ENCODE measurements at regions not wholly inside any gene's neighbourhood (a gene's known extent, or its start where the extent isn't known, plus 50 kb on each side); places are given as distances from the start of the nearest gene placed in this dataset.

GRCh38 chr20:60281295-60281694 is 323.1 kb downstream of the CDH26 start:
- DNase-seq (ENCODE audit: low spot score in 2 of 2): no peak
- WGBS, 2 donors: 83 to 85% methylated on average over 6 of the region's 6 CpGs
- no peak overlapping the region for H3K4me3 ChIP-seq (ENCODE audit: low read depth, poor library complexity, severe bottlenecking)
- TF ChIP-seq CTCF (IDR thresholded peaks at IDR 0.05) (no peak), POLR2A (IDR thresholded peaks at IDR 0.05) (no peak)
- intact Hi-C loops (cut with DNase I; ENCODE audit: low total_unique reads): no loop called here

GRCh38 chr20:60283281-60283680 is 325.1 kb downstream of the CDH26 start:
- TF ChIP-seq CTCF (IDR thresholded peaks at IDR 0.05) (no peak), POLR2A (IDR thresholded peaks at IDR 0.05) (no peak)
- DNase-seq (ENCODE audit: low spot score in 2 of 2): no peak

GRCh38 chr20:60286764-60287163 is 328.5 kb downstream of the CDH26 start:
- no peak for TF ChIP-seq POLR2A (IDR thresholded peaks at IDR 0.05)
- no peak for TF ChIP-seq CTCF (IDR thresholded peaks at IDR 0.05)
- intact Hi-C loops (cut with DNase I; ENCODE audit: low total_unique reads): no loop called here
- no peak overlapping the region for H3K4me3 ChIP-seq (ENCODE audit: low read depth, poor library complexity, severe bottlenecking)
- 85% methylated on average over 3 of the region's 3 CpGs for whole genome bisulfite sequencing, 2 donors
- DNase-seq (ENCODE audit: low spot score in 2 of 2): no peak

More at GRCh38 chr20:60283281-60283680, 325.1 kb downstream of the CDH26 start:
- intact Hi-C loops (cut with DNase I; ENCODE audit: low total_unique reads): no loop called here
- H3K4me3 ChIP-seq (ENCODE audit: low read depth, poor library complexity, severe bottlenecking): no peak overlapping the region

GRCh38 chr20:60288945-60289344 is 330.7 kb downstream of the CDH26 start:
- 92 to 93% methylated on average over 2 of the region's 2 CpGs for WGBS, 2 donors
- H3K4me3 ChIP-seq (ENCODE audit: low read depth, poor library complexity, severe bottlenecking): no peak overlapping the region
- no peak for DNase-seq (ENCODE audit: low spot score in 2 of 2)
- intact Hi-C loops (cut with DNase I; ENCODE audit: low total_unique reads): no loop called here
- TF ChIP-seq POLR2A (IDR thresholded peaks at IDR 0.05) (no peak), CTCF (IDR thresholded peaks at IDR 0.05) (no peak)

GRCh38 chr20:60292001-60292520 is 333.8 kb downstream of the CDH26 start:
- DNase-seq (ENCODE audit: low spot score in 2 of 2): no peak
- no peak for TF ChIP-seq POLR2A (IDR thresholded peaks at IDR 0.05)
- 50 to 57% methylated on average over 5 of the region's 5 CpGs for WGBS, 2 donors
- no peak overlapping the region for H3K4me3 ChIP-seq (ENCODE audit: low read depth, poor library complexity, severe bottlenecking)
- intact Hi-C loops (cut with DNase I; ENCODE audit: low total_unique reads): no loop called here

- peak in 1 of 2 donors; percentile 45 for DNase-seq (ENCODE audit: low spot score in 2 of 2)
- no peak for TF ChIP-seq POLR2A (IDR thresholded peaks at IDR 0.05)
- no peak for TF ChIP-seq CTCF (IDR thresholded peaks at IDR 0.05)
- H3K4me3 ChIP-seq (ENCODE audit: low read depth, poor library complexity, severe bottlenecking): no peak overlapping the region
- intact Hi-C loops (cut with DNase I; ENCODE audit: low total_unique reads): no loop called here
- WGBS, 2 donors: 66 to 78% methylated on average over 8 of the region's 8 CpGs
Measured at GRCh38 chr20:60294632-60295031, 336.4 kb downstream of the CDH26 start.

All from lower leg skin (tissue), 4 donors.